Endodermal cell (in vitro differentiated cells): ENCODE measurements at regions not wholly inside any gene's neighbourhood (a gene's known extent, or its start where the extent isn't known, plus 50 kb on each side); places are given as distances from the start of the nearest gene placed in this dataset.

ENCODE experiments used
- DNase-seq: peaks from one replicate; pipeline ENCODE4 v3.0.0-alpha.2; 2017
- H3K27ac ChIP-seq: 2 replicates; pipeline ENCODE4 v1.5.1; 2013; ENCODE audit warnings: mild to moderate bottlenecking, low read depth, low read length, moderate library complexity
- H3K27me3 ChIP-seq: 2 replicates; pipeline ENCODE4 v1.6.1; 2013; ENCODE audit warnings: mild to moderate bottlenecking, low read length, moderate library complexity; ENCODE audit not compliant: insufficient read depth, control insufficient read depth, poor library complexity, severe bottlenecking
- H3K36me3 ChIP-seq: 2 replicates; pipeline ENCODE4 v1.7.0; 2013; ENCODE audit warnings: mild to moderate bottlenecking, low read length, moderate library complexity; ENCODE audit not compliant: control insufficient read depth, insufficient read depth
- H3K4me1 ChIP-seq: one replicate; pipeline ENCODE4 v1.7.0; 2013; ENCODE audit warnings: low read length; ENCODE audit not compliant: control insufficient read depth, insufficient read depth
- H3K4me3 ChIP-seq: 2 replicates; pipeline ENCODE4 v1.5.1; 2013; ENCODE audit warnings: mild to moderate bottlenecking, low read length, moderate library complexity
- H3K9ac ChIP-seq: 2 replicates; pipeline ENCODE4 v1.6.1; 2013; ENCODE audit warnings: mild to moderate bottlenecking, low read length, moderate library complexity; ENCODE audit not compliant: poor library complexity, severe bottlenecking; ENCODE audit errors: extremely low read depth
- H3K9me3 ChIP-seq: 2 replicates; pipeline ENCODE4 v1.6.1; 2013; ENCODE audit warnings: mild to moderate bottlenecking, low read length, moderate library complexity; ENCODE audit not compliant: control insufficient read depth
- H3K27ac Mint-ChIP-seq: 2 replicates; pipeline ENCODE4 v1.8.0; 2020; ENCODE audit warnings: mixed read lengths
- H3K27me3 Mint-ChIP-seq: 2 replicates; pipeline ENCODE4 v1.8.0; 2021; ENCODE audit warnings: mild to moderate bottlenecking, mixed read lengths; ENCODE audit not compliant: insufficient read depth
- H3K36me3 Mint-ChIP-seq: 2 replicates; pipeline ENCODE4 v1.8.0; 2020; ENCODE audit warnings: low read depth, mixed read lengths
- H3K4me1 Mint-ChIP-seq: 2 replicates; pipeline ENCODE4 v1.8.0; 2020; ENCODE audit warnings: mixed read lengths
- H3K4me3 Mint-ChIP-seq: 2 replicates; pipeline ENCODE4 v1.8.0; 2020; ENCODE audit warnings: mild to moderate bottlenecking, moderate library complexity, mixed read lengths
- H3K9me3 Mint-ChIP-seq: 2 replicates; pipeline ENCODE4 v1.8.0; 2020; ENCODE audit warnings: mild to moderate bottlenecking, mixed read lengths
- WGBS, 2 experiments: methylation state at CpG; one replicate each; pipeline versions ENCODE4 v1.1.5 to v1.1.7; 2013; ENCODE audit warnings: missing lambda C conversion rate in 2 of 2, mixed read lengths in 1 of 2; ENCODE audit not compliant: insufficient coverage in 1 of 2, insufficient read length in 1 of 2; 5-methylcytosine and 5-hydroxymethylcytosine counted together
- TF ChIP-seq, protein P1 (sequence below): fragments of 200-600 bp; sonication (generic); conservative IDR thresholded peaks from 2 replicates; pipeline ENCODE4 v1.5.0; 2021; ENCODE audit warnings: antibody characterized with exemption, mild to moderate bottlenecking

DNA sequence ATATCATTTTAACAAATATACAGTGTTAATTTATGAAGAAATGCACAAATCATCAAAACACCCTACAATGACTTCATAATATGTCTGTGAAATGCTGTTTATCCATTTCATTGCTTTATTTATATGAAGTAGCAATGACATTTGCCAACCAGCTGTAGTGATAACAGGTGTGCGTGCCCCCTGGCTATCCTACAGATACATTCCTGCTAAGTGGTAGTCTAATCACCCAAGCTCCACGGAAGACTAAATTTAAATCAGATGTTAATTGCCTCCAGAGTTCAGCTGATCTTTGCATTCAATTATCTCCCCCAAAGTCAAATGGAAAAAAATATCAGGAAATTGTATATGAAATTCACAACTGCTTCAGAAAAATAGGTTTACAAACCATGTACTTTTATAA, 1164.2 kb upstream of the LRRN3 start:
- H3K4me1 ChIP-seq, result no peaks in the 10 kb centered on the region
- H3K9ac ChIP-seq, result no peak overlapping the region
- Mint-ChIP-seq H3K27ac (no peak overlapping the region), H3K4me3 (no peak overlapping the region), H3K36me3 (peaks cover 7% of the 10 kb centered on the region), H3K9me3 (peaks cover 38% of the 10 kb centered on the region), H3K4me1 (peaks cover 3% of the 10 kb centered on the region), H3K27me3 (no peaks in the 10 kb centered on the region)
- DNase-seq, result no peak
- H3K4me3 ChIP-seq, result no peak overlapping the region
- H3K27ac ChIP-seq, result no peak overlapping the region
- no peaks in the 10 kb centered on the region for H3K36me3 ChIP-seq
- peaks cover 24% of the 10 kb centered on the region for H3K9me3 ChIP-seq
- no peaks in the 10 kb centered on the region for H3K27me3 ChIP-seq
- WGBS, 2 experiments, result 87 to 90% methylated on average over 2 of the region's 2 CpGs
- TF ChIP-seq, protein P1, sequence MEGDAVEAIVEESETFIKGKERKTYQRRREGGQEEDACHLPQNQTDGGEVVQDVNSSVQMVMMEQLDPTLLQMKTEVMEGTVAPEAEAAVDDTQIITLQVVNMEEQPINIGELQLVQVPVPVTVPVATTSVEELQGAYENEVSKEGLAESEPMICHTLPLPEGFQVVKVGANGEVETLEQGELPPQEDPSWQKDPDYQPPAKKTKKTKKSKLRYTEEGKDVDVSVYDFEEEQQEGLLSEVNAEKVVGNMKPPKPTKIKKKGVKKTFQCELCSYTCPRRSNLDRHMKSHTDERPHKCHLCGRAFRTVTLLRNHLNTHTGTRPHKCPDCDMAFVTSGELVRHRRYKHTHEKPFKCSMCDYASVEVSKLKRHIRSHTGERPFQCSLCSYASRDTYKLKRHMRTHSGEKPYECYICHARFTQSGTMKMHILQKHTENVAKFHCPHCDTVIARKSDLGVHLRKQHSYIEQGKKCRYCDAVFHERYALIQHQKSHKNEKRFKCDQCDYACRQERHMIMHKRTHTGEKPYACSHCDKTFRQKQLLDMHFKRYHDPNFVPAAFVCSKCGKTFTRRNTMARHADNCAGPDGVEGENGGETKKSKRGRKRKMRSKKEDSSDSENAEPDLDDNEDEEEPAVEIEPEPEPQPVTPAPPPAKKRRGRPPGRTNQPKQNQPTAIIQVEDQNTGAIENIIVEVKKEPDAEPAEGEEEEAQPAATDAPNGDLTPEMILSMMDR, result no peak

DNA sequence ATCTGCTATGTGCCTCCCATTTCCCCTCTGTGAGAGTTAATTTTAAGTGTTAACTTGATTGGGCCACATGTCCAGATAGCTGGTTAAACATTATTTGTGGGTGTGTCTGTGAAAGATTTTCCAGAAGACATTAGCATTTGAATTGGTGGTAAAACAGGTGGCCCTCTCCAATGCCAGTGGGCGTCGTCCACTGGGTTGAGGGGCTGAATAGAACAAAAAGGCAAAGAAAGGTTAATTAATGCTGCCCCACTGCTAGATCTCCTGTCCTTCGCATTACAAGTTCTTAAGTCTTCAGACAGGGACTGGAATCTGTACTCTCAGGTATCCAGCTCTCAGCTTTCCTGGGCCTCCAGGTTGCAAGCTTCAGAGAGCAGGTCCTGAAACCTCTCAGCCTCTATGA, 1160.9 kb upstream of the LRRN3 start:
- 69 to 81% methylated on average over 3 of the region's 3 CpGs for WGBS, 2 experiments
- Mint-ChIP-seq H3K9me3 (peaks cover 9% of the 10 kb centered on the region), H3K4me1 (peaks cover 3% of the 10 kb centered on the region), H3K36me3 (no peaks in the 10 kb centered on the region), H3K27ac (no peak overlapping the region), H3K4me3 (no peak overlapping the region), H3K27me3 (no peaks in the 10 kb centered on the region)
- Histone ChIP-seq H3K4me1 (no peaks in the 10 kb centered on the region), H3K9me3 (peaks cover 15% of the 10 kb centered on the region), H3K4me3 (no peak overlapping the region), H3K9ac (no peak overlapping the region), H3K27me3 (no peaks in the 10 kb centered on the region), H3K36me3 (no peaks in the 10 kb centered on the region), H3K27ac (no peak overlapping the region)
- TF ChIP-seq, protein P1, result no peak
- DNase-seq, result no peak

DNA sequence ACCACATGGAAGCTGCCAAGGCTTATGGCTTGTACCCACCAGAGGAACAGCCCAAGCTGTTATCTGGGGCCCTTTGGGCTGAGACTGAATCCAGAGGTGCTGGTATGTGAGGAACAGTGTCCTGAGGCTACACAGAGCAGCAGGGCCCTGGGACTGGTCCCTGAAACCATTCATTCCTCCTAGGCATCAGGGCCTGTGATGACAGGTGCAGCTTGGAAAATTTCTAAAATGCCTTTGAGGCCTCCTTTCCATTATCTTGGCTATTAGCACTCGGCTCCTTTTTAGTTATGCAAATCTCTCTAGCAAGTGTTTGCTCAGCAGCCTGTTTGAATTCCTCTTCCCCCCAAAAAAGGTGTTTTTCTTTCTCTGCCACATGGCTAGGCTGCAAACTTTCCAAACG, 1151.7 kb upstream of the LRRN3 start:
- H3K4me1 ChIP-seq, result no peaks in the 10 kb centered on the region
- Mint-ChIP-seq H3K36me3 (peaks cover 2% of the 10 kb centered on the region), H3K9me3 (peaks cover 50% of the 10 kb centered on the region), H3K4me1 (no peaks in the 10 kb centered on the region), H3K27me3 (no peaks in the 10 kb centered on the region), H3K27ac (no peak overlapping the region), H3K4me3 (no peak overlapping the region)
- no peak for DNase-seq
- no peaks in the 10 kb centered on the region for H3K36me3 ChIP-seq
- no peak overlapping the region for H3K9ac ChIP-seq
- peaks cover 22% of the 10 kb centered on the region for H3K9me3 ChIP-seq
- no peak overlapping the region for H3K4me3 ChIP-seq
- 68 to 72% methylated on average over 2 of the region's 2 CpGs for WGBS, 2 experiments
- H3K27ac ChIP-seq, result no peak overlapping the region
- H3K27me3 ChIP-seq, result no peaks in the 10 kb centered on the region
- TF ChIP-seq, protein P1, result no peak
